NB4 (cell line): ENCODE measurements at regions not wholly inside any gene's neighbourhood (a gene's known extent, or its start where the extent isn't known, plus 50 kb on each side); places are given as distances from the start of the nearest gene placed in this dataset.

Experiments used
- DNase-seq: peaks from one replicate; pipeline ENCODE4 v3.0.0; 2010; ENCODE audit warnings: low read depth
- H3K4me3 ChIP-seq: one replicate; pipeline ENCODE4 v1.5.1; 2011; ENCODE audit warnings: mild to moderate bottlenecking, low read depth, low read length, moderate library complexity
- CTCF ChIP-seq: IDR thresholded peaks from one replicate; pipeline ENCODE4 v1.5.1; 2012; ENCODE audit warnings: low read depth, low read length
- MAX ChIP-seq: IDR thresholded peaks from 2 replicates; pipeline ENCODE4 v1.6.1; 2011; ENCODE audit warnings: low read depth, low read length
- MYC ChIP-seq: IDR thresholded peaks from 2 replicates; pipeline ENCODE4 v1.6.1; 2011; ENCODE audit warnings: low read depth, low read length
- POLR2A ChIP-seq: IDR thresholded peaks from 2 replicates; pipeline ENCODE4 v1.6.1; 2011; ENCODE audit warnings: mild to moderate bottlenecking; ENCODE audit not compliant: insufficient read length; ENCODE audit errors: extremely low read depth

GRCh38 chr4:31341601-31342359 lies 621.6 kb downstream of the PCDH7 start:
- DNase-seq = no peak
- no peak overlapping the region for H3K4me3 ChIP-seq
- TF ChIP-seq MYC (no peak), MAX (no peak), CTCF (no peak), POLR2A (no peak)

- H3K4me3 ChIP-seq = no peak overlapping the region
- DNase-seq = no peak
- no peak for TF ChIP-seq CTCF
- no peak for TF ChIP-seq MYC
- no peak for TF ChIP-seq POLR2A
- no peak for TF ChIP-seq MAX
Measured at GRCh38 chr4:31343061-31343460, 622.9 kb downstream of the PCDH7 start.

- no peak for TF ChIP-seq MYC
- TF ChIP-seq CTCF = no peak
- no peak for TF ChIP-seq MAX
- TF ChIP-seq POLR2A = no peak
- DNase-seq = no peak
Measured at GRCh38 chr4:31349907-31350306, 629.7 kb downstream of the PCDH7 start.

GRCh38 chr4:31351695-31352094 lies 631.5 kb downstream of the PCDH7 start:
- TF ChIP-seq MAX (no peak), POLR2A (no peak), CTCF (no peak), MYC (no peak)
- no peak overlapping the region for H3K4me3 ChIP-seq
- no peak for DNase-seq

More at GRCh38 chr4:31349907-31350306, 629.7 kb downstream of the PCDH7 start:
- no peak overlapping the region for H3K4me3 ChIP-seq

- H3K4me3 ChIP-seq = no peak overlapping the region
- TF ChIP-seq MAX = no peak
- no peak for TF ChIP-seq POLR2A
- no peak for TF ChIP-seq CTCF
- no peak for TF ChIP-seq MYC
- DNase-seq = no peak
Measured at GRCh38 chr4:31356839-31357238, 636.7 kb downstream of the PCDH7 start.
